ACC112 (cell line): ENCODE measurements at regions not wholly inside any gene's neighbourhood (a gene's known extent, or its start where the extent isn't known, plus 50 kb on each side); places are given as distances from the start of the nearest gene placed in this dataset.

Experiments
- H2AFZ ChIP-seq: fragments of 200-600 bp; sonication (generic); one replicate; pipeline ENCODE4 v1.6.0; 2017; ENCODE audit warnings: antibody characterized with exemption, low read length; ENCODE audit not compliant: unreplicated experiment
- H3K27ac ChIP-seq: fragments of 200-600 bp; sonication (generic); 2 replicates; pipeline ENCODE4 v1.5.1; 2014; ENCODE audit warnings: low read depth, mild to moderate bottlenecking, antibody characterized with exemption, low read length, moderate library complexity
- H3K27me3 ChIP-seq: fragments of 200-600 bp; sonication (generic); 2 replicates; pipeline ENCODE4 v1.6.1; 2014; ENCODE audit warnings: mild to moderate bottlenecking, antibody characterized with exemption, low read length, moderate library complexity, mixed read lengths; ENCODE audit not compliant: insufficient read depth
- H3K36me3 ChIP-seq: fragments of 200-600 bp; sonication (generic); 2 replicates; pipeline ENCODE4 v1.6.1; 2016; ENCODE audit warnings: mild to moderate bottlenecking, antibody characterized with exemption, low read length, moderate library complexity, mixed read lengths; ENCODE audit not compliant: insufficient read depth
- H3K4me1 ChIP-seq: fragments of 200-600 bp; sonication (generic); one replicate; pipeline ENCODE4 v1.6.1; 2016; ENCODE audit warnings: low read length, mixed read lengths; ENCODE audit not compliant: insufficient read depth, unreplicated experiment, control insufficient read depth
- H3K4me3 ChIP-seq: fragments of 200-600 bp; sonication (generic); 2 replicates; pipeline ENCODE4 v1.5.1; 2014; ENCODE audit warnings: mild to moderate bottlenecking, low read depth, low read length
- H3K79me2 ChIP-seq: fragments of 200-600 bp; sonication (generic); one replicate; pipeline ENCODE4 v1.6.0; 2016; ENCODE audit warnings: low read length; ENCODE audit not compliant: control insufficient read depth, unreplicated experiment, insufficient read depth

DNA sequence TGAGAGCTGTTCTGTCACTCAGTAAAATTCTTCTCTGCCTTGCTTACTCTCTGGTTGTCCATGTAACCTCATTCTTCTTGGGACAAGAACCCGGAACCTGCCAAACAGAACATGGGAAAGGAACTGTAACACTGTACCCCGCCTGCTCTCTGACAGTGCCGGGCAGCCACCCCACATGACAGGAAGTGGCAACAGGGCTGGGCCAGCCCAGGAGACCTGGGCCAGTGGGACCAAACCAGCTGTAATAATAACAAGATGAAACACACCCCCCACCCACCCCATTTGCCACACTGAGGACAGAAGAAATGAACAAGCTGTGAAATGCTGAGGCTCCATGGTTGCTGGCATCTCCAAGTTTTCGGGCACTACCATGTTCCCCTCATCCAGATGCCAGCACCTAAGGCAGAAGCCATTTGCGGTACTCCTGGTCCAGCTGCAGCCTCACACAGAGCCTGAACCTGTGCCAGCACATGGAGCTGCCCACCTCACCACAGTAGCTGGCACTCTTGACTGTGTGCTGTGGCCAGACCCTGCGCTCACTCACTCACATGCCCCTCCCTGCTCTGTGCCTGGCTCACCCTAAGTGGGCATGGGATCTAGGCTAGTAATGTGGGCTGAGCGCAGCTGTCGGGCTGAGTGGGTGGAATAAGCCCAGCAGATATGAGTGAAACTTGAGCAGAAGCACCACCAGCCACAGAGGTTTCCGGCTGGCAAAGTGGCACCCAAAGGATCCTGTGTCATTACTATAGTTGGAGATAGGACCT lies 126.2 kb upstream of the UGT8 start:
- Histone ChIP-seq H3K79me2 (no peaks in the 10 kb centered on the region), H3K4me1 (no peaks in the 10 kb centered on the region)

GRCh38 chr4:114474188-114474800 lies 124.3 kb upstream of the UGT8 start:
- Histone ChIP-seq H3K27ac (no peak overlapping the region), H3K36me3 (no peaks in the 10 kb centered on the region), H3K4me1 (no peaks in the 10 kb centered on the region), H3K4me3 (no peak overlapping the region), H3K79me2 (no peaks in the 10 kb centered on the region), H2AFZ (no peak overlapping the region), H3K27me3 (peaks cover 21% of the 10 kb centered on the region)

More for the DNA sequence above, 126.2 kb upstream of the UGT8 start:
- H3K4me3 ChIP-seq: no peak overlapping the region
- no peaks in the 10 kb centered on the region for H3K36me3 ChIP-seq
- H2AFZ ChIP-seq: no peak overlapping the region
- no peak overlapping the region for H3K27ac ChIP-seq
- peaks cover 30% of the 10 kb centered on the region for H3K27me3 ChIP-seq

DNA sequence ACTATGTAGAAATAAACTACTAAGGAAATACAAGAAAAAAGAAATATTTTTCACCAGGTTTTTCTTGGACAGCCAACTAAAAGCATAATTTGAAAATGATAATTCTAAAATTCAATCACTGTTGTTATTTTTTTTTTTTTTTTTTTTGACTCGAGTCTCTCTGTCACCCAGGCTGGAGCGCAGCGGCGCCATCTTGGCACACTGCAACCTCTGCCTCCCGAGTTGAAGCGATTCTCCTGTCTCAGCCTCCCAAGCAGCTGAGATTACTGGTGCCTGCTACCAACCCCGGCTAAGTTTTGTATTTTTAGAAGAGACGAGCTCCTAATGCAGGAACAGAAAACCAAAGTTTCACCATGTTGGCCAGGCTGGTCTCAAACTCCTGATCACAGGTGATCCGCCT lies 122.3 kb upstream of the UGT8 start:
- H3K79me2 ChIP-seq: no peaks in the 10 kb centered on the region
- no peaks in the 10 kb centered on the region for H3K36me3 ChIP-seq
- no peak overlapping the region for H2AFZ ChIP-seq
- no peak overlapping the region for H3K4me3 ChIP-seq
- peaks cover 8% of the 10 kb centered on the region; the same call in 1 of the 2 replicates for H3K27me3 ChIP-seq
- H3K27ac ChIP-seq: no peak overlapping the region
- no peaks in the 10 kb centered on the region for H3K4me1 ChIP-seq

- H3K27ac ChIP-seq: no peak overlapping the region
- no peaks in the 10 kb centered on the region for H3K79me2 ChIP-seq
- no peak overlapping the region for H2AFZ ChIP-seq
- H3K4me3 ChIP-seq: no peak overlapping the region
- H3K27me3 ChIP-seq: peaks cover 1% of the 10 kb centered on the region; the same call in 1 of the 2 replicates
- H3K4me1 ChIP-seq: no peaks in the 10 kb centered on the region
- H3K36me3 ChIP-seq: no peaks in the 10 kb centered on the region
Observed at GRCh38 chr4:114479595-114479994, 119.0 kb upstream of the UGT8 start.

GRCh38 chr4:114481856-114482255 lies 116.8 kb upstream of the UGT8 start:
- Histone ChIP-seq H3K27me3 (peaks cover 4% of the 10 kb centered on the region; the same call in 1 of the 2 replicates), H2AFZ (no peak overlapping the region), H3K79me2 (no peaks in the 10 kb centered on the region), H3K36me3 (no peaks in the 10 kb centered on the region), H3K4me1 (no peaks in the 10 kb centered on the region), H3K27ac (no peak overlapping the region), H3K4me3 (no peak overlapping the region)

DNA sequence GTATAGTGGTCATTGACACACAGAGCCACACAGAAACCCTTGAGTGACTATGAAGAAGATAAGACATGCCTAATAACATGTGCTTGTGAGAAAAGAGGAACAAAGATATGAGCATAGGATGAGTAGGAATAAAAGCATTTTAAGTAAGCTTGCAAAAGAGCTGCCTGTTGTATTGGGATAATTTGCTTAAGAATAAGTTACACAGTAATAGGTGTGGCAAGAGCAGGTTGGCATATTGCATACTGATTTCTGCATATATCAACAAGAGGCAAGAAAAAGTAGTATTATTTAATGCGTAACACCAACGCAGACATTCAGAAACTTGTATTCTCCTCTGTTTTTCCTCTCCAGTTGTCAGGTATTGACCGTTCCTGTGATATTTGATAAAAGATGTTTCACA lies 111.5 kb upstream of the UGT8 start:
- Histone ChIP-seq H3K79me2 (no peaks in the 10 kb centered on the region), H3K4me3 (no peak overlapping the region), H3K36me3 (no peaks in the 10 kb centered on the region), H3K27ac (no peak overlapping the region), H3K27me3 (0 out of 2 replicates have a peak, but pooled peaks cover 9% of the 10 kb centered on the region), H3K4me1 (no peaks in the 10 kb centered on the region), H2AFZ (no peak overlapping the region)

- Histone ChIP-seq H3K79me2 (no peaks in the 10 kb centered on the region), H3K4me1 (no peaks in the 10 kb centered on the region), H3K36me3 (no peaks in the 10 kb centered on the region), H3K27me3 (0 out of 2 replicates have a peak, but pooled peaks cover 9% of the 10 kb centered on the region), H3K27ac (no peak overlapping the region), H3K4me3 (no peak overlapping the region), H2AFZ (no peak overlapping the region)
Observed at GRCh38 chr4:114488301-114488982, 110.2 kb upstream of the UGT8 start.

- H3K27me3 ChIP-seq: 0 out of 2 replicates have a peak, but pooled peaks cover 5% of the 10 kb centered on the region
- no peaks in the 10 kb centered on the region for H3K79me2 ChIP-seq
- H3K27ac ChIP-seq: no peak overlapping the region
- H2AFZ ChIP-seq: no peak overlapping the region
- H3K4me1 ChIP-seq: no peaks in the 10 kb centered on the region
- no peak overlapping the region for H3K4me3 ChIP-seq
- no peaks in the 10 kb centered on the region for H3K36me3 ChIP-seq
Observed at GRCh38 chr4:114494246-114494803, 104.3 kb upstream of the UGT8 start.

GRCh38 chr4:114495471-114495928 lies 103.1 kb upstream of the UGT8 start:
- Histone ChIP-seq H3K27ac (no peak overlapping the region), H2AFZ (no peak overlapping the region), H3K4me3 (no peak overlapping the region), H3K4me1 (no peaks in the 10 kb centered on the region), H3K79me2 (no peaks in the 10 kb centered on the region), H3K36me3 (no peaks in the 10 kb centered on the region), H3K27me3 (0 out of 2 replicates have a peak, but pooled peaks cover 5% of the 10 kb centered on the region)

DNA sequence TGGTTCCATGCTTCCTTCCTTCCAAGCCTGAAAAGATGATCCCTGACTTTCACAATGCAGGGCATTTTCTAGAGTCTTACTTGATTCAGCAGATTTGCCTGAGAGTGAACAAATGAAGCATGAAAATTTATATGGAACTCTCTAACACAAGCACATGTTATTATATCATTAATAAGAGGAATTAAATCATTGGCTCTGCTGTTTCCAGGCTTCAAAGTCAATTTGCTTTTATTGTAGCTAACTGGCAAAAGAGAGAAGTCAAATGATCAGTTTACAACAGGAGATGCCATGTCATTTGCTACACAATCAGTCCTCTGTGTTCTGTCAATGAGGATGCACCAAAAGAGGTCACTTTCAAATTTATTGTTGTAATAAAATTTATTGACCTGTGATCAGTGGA lies 101.5 kb upstream of the UGT8 start:
- no peaks in the 10 kb centered on the region for H3K27me3 ChIP-seq
- no peaks in the 10 kb centered on the region for H3K79me2 ChIP-seq
- no peaks in the 10 kb centered on the region for H3K4me1 ChIP-seq
- H3K36me3 ChIP-seq: no peaks in the 10 kb centered on the region
- H3K27ac ChIP-seq: no peak overlapping the region
- no peak overlapping the region for H3K4me3 ChIP-seq
- H2AFZ ChIP-seq: no peak overlapping the region
